HG03575 (cell line): ENCODE measurements at regions not wholly inside any gene's neighbourhood (a gene's known extent, or its start where the extent isn't known, plus 50 kb on each side); places are given as distances from the start of the nearest gene placed in this dataset.

Experiments used
- ATAC-seq: cut with Tn5 transposase; IDR thresholded peaks from one replicate; pipeline ENCODE4 v1.9.1; 2021; ENCODE audit not compliant: unreplicated experiment, insufficient number of reproducible peaks, low FRiP score; ENCODE audit errors: extremely low read depth

DNA sequence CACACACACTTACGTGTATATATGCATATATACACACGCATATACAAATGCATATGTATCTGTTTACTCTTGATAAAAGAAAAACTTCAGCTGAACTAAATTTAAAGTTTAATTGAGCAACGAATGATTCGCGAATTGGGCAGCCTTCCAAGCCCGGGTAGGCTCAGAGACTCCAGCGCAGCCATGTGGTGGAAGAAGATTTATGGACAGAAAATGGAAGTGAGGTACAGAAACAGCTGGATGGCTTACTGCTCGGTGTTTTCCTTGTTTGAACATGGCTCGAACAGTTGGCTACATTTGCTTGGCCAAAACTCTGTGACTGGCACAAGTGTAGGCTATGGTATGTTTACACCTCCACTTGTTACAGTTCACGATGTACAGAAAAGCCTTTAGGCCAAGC is 239.3 kb upstream of the PRDM9 start:
- ATAC-seq: no peak

DNA sequence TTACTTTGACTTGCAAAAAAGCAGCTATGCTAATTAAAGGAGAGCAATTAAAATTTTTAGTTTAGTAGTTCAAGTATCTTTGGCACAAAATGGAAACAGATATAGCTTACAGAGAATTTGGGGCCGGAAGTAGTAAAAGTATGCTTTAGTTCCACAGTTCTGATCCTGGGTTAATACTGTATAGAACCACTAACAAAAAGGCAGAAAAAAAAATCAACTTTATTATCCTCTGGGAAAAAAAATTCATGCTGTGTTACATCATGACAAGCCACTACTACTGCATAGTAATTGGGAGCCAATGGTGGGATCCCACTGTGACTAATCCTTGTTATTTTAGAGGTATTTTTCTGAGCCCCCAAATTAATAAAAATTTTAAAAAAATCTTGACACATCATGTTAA is 246.8 kb upstream of the PRDM9 start:
- ATAC-seq: no peak

DNA sequence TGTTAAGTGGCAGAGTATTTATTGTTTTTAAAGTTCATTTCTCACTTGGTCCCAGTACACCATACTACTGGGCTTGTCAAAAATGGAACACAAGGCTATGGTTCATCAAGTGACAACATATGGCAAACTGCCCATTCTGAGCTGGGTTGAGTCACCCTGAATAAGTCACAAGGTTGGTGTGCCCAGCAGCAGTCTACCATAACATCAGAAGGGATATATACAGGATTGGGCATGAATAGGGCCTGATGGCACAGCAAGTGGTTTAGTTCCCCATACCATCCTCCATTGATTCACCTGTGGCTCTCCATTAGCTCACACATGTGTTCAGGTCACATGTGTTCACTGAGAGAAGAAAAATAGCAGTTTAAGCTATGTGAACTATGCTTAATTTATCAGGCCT is 249.8 kb upstream of the PRDM9 start:
- ATAC-seq: no peak

DNA sequence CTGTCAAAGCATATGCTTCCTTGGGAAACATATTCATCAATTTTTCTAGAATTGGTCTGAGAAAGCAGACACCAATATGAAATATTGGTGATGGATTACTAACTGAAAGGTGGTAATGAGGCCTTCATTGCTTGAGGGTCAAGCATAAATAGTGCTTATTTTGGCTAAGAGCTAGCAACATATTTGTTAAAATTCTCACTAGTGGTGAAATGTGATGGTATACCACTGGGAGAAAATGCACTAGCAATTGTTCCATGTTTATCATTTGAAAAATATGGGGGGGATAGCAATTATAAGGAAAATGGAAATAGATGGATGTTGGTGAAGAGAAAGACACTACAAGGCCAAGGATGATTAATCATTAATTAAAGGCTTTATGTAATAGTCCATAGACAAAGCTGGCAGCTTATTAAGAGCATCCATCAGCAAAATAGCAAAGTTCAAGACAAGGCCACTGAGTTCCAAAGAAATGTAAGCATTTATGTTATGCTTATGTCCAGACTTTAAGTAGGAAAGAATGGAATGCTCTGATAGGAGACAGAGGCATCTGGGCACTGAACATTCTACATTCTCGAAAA is 253.7 kb upstream of the PRDM9 start:
- no peak for ATAC-seq

DNA sequence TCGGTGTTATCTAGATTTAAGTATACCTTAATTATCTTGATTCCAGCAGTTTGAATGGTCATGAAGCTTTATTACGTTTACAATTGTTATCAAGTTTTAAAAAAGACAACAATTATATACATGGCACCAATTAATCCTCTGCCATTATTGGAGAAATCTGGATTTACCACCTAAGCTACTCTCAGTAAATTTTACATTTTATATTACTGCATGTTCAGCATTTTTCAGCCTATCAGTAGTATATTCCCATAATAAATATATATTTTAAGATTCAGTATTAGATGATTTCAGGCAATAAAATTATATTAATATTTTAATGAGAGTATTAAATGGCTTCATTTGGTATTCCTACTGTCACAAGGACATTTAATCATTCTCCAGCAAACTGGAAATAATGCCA is 264.5 kb upstream of the PRDM9 start:
- ATAC-seq: no peak

DNA sequence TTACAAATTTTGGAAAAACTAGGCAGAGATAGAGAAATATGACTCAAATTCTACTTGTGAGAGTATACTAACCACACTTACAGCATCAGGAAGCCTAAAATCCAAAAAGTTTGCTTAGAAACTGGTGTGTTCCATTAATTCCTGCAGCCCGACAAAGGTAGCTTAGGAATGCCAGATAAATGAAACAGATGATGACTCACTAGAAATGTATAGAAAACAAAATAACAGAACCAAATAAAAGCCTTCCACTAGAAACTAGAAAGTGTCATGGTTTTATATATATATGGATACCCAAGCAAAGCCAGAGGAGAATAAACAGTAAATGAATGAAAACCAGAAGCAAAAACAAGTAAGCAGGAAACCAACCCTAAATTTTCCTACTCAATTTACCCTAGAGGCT is 272.2 kb upstream of the PRDM9 start:
- ATAC-seq: no peak

DNA sequence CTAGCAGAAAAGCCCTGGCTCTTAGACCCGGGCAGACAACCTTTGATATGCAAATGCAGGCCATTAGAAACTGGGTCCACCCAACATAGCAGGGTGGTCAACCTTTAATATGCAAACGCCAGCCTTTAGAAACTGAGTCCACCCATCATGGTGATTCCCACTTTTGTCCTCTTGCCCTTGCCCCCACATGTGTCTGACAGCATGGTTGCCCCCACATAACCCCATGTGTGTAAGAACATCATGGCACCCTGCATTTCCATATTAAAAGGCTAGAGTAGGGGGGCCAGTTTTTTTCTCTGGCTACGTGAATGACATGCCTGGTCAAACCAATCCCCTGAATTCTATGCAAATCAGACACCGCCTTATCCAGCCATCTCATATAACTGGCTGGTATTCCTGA is 273.2 kb upstream of the PRDM9 start:
- no peak for ATAC-seq

DNA sequence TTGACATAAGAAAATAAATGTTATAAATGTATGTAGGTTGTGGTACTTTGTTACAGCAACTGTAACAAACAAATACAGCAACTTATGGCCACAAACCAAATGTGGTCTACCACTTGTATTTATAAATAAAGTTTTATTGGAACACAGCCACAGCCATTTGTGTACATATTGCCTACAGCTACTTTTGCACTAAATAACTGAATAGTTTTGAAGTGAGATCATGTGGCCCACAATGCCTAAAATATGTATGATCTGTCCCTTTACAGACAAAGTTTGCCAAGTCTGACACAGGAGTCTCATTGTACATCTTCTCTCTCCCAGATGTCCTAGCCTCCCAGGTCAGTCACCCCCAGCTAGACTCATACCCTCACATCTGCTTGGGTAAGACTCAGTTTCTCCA is 283.6 kb upstream of the PRDM9 start:
- ATAC-seq: no peak

DNA sequence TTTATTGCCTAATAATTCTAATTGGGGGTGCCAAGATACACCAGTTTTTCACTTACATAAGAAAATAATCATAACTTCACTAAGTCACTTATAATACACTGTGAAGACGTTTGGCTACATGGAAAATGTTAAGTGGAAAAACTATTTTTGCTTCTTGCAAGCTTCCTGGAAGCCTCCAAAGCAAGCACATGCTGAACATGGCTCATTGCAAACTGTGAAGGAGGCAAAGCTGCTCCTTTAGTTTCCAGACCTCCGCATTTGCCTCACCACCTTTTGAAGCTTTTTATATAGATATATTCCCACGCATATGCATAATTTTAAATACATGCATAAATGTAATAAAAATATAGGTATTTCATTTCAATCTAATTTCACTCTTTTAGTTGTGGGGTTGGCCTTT is 285.6 kb upstream of the PRDM9 start:
- no peak for ATAC-seq

DNA sequence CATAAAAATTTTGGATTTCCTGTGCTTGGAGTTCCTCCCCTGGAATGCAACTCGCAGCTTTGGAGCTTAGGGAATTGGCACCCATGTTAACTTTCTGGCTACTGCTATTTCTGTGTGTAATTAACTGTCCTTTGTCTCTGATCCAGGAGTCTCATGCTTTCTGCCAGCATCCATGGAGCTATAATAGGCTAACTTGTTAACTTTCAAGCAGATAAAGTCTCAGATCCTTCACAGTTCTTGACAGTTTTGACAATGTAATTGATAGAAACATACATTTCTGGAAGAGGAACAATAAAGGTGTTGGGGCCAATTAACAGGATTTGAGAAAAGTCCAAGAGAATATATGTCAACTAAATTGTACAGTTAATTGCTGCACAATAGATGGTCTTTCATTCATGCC is 290.2 kb upstream of the PRDM9 start:
- no peak for ATAC-seq

DNA sequence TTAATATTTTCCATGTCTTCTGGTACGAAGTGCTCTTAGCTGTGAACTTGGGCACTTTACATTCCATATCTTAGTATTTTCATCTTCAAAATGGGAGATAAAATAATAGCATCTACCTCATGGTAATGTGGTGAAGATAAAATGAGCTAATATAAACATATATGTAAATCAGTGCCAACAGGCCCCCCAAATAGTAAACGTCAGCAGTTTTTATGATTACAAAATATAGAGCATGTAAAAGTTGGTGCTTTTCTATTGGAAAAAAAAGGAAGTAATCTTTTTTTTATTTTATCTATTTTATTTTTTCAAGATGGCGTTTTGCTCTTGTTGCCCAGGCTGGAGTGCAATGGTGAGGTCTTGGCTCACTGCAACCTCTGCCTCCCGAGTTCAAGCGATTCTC is 291.1 kb upstream of the PRDM9 start:
- no peak for ATAC-seq

DNA sequence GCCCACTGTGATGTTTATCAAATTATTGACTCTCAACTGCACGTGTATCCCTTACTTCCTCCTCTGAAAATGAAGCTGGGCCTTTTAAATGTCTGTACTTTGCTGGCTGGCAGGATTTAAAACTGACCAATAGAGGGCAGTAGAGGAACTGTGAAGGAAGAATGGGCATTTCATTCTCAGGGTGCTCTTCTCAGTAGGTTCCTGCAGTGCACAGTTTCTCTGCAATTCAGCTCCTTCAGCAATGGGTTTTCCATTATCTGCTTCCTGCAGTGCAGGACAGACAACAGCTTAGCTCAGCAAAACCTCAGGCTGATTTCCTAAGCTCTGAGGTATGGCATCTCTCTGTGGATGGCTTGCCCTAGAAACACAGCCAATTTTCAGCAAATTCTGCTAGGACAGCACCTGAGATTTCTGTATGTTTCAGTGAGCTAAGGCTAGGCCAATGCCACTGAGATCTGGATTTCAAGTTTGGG is 298.4 kb upstream of the PRDM9 start:
- ATAC-seq: no peak

DNA sequence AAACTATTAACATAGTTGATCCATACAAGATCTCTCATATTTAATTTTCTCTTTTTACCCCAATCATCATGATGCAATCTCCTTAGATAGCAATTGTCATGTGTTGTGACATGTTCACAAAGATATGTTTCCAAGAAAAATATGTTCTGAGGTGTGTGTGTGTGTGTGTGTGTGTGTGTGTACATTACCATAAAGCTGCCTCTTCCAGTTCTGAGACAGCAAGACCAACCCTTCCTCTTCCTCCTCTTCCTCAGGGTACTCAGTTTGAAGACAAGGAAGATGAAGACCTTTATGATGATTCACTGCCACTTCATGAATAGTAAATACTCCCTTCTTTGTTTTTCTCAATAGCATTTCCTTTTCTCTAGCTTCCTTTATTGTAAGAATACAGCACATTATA is 303.3 kb upstream of the PRDM9 start:
- no peak for ATAC-seq

DNA sequence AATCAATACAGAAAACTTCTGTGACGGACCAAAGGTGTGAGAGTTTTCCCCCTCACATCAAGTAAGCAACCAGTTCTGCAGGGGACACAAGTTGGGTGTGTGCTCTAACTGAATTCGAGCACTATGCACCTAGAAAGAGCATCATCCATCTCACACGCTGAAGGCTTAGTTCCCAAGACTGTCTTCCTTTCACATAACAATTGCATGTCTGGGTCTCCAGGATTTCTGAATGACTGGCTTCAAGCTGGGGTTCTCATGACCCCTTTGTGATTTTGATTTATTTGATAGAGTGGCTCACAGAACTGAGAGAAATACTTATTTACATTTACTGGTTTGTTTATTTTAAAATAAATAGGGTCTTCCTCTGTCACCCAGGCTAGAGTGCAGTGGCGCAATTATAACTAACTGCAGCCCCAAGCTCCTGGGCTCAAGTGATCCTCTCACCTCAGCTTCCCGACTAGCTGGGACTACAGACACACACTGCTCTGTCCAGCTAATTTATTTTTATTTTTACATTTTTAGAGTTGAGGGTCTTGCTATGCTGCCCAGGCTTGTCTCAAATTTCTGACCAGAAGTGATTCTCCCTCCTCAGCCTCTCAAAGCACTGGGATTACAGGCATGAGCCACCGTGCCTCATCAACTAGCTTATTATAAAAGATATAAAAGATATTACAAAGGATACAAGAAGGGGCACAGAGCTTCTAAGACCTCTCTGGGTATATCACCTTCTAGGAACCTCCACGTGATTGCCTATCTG is 316.7 kb upstream of the CDH12 start:
- ATAC-seq: no peak

DNA sequence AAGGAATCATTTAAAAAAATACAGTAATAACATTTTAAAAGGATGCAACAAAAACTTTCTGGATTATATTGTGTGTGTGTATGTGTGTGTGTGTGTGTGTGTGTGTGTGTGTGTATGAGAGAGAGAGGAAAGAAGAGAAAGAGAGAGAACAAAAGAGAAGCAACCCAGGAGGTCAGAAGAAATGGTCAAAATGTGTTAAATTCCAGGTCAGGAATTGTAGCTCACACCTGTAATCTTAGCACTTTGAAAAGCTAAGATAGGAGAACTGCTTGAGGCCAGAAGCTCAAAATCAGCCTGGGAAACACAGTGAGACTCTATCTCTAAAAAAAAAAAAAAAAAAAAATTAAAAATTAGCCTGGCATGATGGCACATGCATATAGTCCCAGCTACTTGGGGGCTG is 311.8 kb upstream of the CDH12 start:
- no peak for ATAC-seq

DNA sequence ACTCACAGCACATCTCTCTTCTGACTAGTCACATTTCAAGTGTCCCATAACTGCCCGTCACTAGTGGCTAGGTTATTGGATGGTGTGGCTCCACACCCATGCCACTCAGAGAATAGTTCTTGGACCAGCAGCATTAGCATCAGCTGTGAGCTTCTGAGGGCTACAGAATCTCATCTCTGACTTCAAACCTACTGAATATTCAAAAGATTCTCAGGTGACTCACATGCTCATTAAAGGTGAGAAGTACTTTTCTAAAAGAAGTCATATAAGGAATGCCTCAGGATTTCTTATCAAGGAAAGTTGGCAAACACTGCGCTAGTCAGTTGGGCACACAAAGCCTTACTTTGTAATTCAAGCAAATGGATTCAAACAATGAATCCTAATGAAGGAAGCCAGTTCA is 305.0 kb upstream of the CDH12 start:
- ATAC-seq: no peak

DNA sequence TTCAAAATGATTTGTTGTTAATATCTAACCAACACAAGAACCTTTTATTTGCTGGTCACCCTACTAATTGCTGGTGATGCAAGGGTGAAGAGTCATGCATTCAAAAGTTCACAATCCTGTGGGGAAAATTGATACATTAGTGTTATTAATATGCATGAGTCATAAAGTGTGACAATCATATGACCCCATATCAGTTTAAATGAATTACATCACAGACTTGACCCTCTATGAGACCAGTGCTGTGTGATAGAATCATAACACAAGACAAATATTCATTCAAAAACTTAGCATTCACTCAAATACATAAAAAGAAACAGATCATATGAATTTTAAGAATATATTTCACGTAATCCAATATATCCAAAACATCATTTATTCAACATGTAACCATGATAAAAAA is 304.6 kb upstream of the CDH12 start:
- ATAC-seq: no peak

DNA sequence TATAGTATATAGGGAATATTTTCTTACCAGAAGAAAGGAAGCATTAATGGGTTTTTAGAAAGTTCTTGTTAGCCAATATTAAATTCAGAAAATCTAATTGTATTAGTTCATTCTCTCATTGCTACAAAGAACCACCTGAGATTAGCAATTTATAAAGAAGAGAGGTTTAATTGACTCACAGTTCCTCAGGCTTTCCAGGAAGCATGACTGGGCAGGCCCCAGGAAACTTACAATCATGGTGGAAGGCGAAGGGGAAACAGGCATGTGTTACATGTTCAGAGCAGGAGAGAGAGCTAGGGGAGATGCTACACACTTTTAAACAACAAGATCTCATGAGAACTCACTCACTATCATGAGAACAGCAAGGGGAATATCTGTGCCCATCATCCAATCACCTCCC is 304.0 kb upstream of the CDH12 start:
- ATAC-seq: no peak

DNA sequence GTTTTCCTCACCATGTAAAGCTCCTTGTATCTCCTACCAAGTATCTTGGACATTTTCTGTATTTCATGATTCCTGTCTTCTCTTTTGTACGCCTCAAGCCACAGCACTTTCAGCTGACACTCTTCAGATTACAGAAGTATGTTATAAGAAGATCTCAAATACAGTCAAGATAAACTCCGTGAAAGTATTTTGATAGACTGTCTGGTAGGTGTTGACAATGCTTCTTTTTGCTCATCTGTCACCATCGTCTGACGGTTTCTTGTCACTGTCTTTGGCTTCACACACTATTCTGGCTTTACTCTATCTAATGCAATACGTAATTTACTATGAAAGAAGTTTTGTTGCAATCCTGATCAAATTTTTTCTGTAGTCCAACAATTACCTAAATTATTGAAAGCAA is 294.5 kb upstream of the CDH12 start:
- ATAC-seq: no peak

DNA sequence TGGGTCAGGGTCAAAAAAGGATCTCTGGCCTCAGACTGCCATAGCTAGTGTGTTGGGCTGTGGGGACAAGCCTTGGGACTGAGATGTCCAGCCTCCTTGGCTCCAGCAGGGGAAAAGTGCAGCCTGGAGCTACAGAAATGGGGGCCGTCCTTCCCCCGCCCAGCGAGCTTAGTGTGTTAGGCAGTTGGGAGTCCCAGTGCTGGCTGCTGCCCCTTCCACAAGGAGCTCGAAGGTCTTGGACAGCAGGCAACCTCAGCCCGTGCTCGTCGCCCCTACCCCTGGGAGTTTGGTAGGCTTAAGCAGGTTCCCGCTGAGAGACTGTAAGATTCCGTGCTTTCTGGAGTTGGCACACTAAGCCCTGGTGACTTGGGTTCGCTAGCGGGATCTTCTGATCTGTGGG is 293.0 kb upstream of the CDH12 start:
- ATAC-seq: no peak
